Stimulated activated CD4-positive, alpha-beta T cell treated with anti-CD3 and anti-CD28 coated beads, Interleukin-15, amount 100 ng/mL, for 24 hours (primary cell): ENCODE measurements at regions not wholly inside any gene's neighbourhood (a gene's known extent, or its start where the extent isn't known, plus 50 kb on each side); places are given as distances from the start of the nearest gene placed in this dataset.
A peak's percentile ranks its signal among the peaks of the same experiment; 100 is the strongest.
"Not testable (repeated sequence)": the region's sequence is repeated elsewhere in the genome, so short reads cannot be mapped to it uniquely, and the experiment has no call there.

Experiments used
- DNase-seq: peaks from one replicate; pipeline ENCODE4 v3.0.0-alpha.2; 2020

DNA sequence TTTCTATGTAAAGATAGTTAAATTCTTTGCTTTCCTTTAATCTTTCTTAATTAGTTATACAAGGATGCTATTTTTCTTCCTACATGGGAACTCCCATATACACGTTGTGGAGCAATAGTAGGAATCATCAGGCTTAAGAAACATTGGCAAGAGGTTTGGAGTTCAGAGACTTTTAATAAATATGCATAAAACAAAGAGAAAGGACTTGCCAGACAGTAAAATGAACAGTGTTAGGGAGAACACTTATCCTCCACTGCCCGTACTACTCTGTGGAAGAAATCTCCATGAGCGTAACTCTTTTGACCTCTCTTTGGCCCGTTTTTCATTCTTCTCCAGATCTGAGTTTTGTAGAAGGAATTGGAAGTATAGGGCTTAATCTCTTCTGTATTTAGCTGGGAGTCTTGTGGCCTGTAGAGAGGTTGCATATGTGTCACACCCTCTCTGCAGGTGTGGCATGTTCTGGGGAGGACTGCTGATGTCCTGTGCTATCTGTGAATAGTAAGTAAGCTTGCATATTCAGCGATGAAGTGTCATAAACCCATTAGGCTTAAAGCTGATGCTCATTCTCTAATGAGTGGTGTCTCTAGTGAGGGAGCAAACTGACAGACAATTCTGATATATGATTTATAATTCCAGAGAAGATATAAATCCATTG, 455.4 kb upstream of the FAR2 start:
- DNase-seq: no peak

DNA sequence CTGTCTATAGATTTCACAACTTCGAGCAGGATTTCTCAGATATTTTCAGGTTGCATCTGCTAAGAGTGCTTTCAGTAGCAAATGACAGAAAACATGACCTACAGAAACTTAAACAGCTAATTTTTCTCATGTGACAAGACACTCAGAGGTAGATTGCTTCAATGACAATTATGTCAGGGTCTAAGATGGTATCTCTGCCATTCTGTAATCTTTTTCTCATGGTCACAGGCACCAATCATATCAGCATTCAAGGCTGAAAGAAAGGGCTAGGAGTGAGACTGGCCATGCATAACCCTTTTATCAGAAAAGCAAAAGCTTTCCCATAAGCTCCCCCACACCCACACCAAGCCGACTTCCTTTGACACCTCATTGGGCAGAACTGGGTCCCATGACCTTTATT, 450.5 kb upstream of the FAR2 start:
- no peak for DNase-seq

DNA sequence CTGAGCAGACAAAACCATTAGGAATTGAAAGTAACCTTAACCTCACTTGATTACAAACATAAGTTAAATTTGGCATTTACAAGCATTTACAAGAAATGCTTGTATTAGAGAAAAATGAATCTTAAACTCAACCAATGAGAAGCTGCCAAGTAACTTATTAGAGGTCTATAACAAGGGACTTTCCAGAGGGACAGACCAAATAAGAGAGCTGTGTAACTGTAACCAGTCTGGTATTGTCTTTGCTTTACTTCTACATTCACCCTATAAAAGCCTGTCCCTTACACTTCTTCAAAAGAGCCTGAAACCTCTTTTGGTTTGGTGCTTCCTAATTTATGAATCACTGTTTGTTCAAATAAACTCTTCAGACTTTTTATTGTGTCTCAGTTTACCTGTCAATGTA, 450.0 kb upstream of the FAR2 start:
- no peak for DNase-seq

DNA sequence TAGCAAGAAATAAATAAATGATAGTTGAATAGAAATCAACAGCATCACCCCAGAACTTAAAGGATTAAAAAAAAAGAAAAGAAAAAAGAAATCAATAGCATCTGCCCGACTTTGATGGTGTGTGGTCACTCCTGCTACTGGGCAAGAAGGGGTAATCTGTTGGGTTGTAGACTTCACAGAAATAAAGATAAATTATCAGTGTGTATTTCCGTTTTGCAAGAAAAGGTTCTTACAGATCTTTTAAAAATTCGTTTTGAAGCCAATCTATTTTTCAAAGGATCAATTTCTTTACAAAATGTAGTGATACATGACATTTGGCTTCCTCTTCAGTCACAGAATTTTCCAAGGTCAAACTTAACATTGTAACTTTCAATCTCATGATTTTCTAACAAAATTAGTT, 448.9 kb upstream of the FAR2 start:
- DNase-seq: no peak

DNA sequence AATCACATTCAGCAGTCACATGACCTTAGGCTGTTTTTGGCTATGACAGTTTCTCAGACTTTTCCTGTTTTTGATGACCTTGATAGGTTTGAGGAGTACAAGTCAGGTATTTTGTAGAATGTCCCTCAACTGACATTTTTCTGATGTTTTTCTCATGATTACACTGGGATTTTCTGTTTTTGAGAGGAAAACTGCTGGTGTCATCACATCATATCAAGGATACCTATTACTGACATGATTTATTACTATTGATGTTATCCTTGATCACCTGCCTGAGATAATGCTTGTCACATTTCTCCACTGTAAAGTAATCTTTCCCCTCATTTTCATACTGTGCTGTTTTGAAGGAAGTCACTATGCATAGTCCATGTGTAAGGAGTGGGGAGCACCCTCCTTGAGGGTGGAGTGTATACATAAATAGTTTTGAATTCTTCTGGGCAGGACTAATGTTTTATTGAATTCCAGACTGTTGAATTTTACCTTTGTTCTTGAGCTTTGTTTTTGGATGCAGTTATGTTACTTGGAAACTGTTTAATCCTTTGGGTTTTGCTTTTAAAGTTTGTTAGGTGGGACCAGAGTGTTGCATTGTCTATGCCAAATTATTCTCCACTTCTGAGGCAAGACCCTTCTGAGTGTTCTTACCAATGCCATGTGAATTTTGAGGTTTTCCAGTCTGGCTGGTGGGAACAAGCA, 444.5 kb upstream of the FAR2 start:
- no peak for DNase-seq

DNA sequence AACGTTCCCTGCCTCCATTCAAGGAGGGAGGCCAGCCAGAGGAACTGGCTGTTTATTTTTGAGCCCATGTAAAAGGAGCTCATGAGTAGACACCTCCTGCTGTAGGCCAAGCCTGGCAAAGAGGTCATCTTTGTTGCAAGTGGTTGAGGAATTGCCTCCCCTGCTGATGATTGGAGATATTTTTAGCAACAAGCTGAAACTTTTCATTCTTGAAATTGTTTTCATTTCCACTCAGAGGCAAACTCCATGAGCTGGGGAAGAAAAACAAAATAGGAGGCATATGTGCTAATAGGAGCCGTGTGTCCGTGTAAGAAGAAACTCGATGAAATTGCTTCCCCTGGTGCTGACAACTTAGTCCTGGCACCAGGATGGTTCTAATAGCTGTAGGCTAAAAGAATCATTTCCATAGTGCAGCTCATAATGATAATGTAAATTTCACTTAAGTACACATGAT, 440.1 kb upstream of the FAR2 start:
- no peak for DNase-seq

DNA sequence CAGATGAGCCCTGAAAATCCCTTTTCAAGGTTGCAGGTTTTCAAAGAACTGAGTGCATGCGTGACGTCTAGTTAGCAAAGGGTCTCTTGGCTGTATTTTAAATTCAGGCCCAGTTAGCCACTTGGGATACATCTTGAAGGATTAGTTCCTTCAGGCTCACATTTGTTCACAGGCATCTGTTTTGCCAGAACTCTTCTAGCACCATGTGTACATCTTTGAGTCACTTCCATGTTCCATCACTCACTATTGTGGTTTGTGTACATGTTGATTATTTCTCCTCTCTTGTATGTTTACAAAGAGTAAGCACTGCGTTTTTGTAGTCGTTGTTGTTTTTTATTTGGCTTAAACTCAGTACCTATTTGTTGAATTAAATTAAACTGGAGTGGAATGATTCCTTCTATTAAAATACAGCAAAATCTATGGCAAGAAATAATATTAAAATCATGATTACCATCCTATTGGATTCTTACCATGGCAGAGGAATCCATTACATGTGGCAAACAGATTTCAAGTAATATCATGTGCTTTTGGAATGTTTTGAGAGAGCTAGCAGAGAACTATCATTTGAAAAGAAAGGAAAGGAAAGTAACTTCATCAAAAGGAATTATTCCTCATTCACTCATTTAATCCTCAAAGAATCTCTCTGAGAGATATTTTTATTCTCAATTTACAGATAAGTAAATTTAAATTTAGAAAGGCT, 438.9 kb upstream of the FAR2 start:
- no peak for DNase-seq

DNA sequence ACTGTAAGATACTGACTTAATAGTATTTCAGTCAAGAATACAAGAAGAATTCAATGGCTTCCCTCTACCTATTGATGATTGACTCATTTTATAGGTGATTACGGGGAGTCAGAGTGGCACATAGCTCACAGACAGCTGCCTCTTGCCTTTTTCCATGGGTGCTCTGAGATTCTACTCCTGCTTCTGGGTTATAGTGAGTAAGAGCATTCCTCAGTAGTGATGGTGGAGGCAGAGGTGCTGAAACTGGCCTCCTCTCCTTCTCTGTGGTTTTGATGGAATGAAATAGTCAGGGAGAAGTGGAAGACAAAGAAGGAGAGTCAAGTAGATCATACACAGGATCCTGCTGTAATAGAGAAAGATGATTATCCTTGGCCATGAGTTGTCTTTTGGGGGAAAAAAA, 438.2 kb upstream of the FAR2 start:
- DNase-seq: no peak

DNA sequence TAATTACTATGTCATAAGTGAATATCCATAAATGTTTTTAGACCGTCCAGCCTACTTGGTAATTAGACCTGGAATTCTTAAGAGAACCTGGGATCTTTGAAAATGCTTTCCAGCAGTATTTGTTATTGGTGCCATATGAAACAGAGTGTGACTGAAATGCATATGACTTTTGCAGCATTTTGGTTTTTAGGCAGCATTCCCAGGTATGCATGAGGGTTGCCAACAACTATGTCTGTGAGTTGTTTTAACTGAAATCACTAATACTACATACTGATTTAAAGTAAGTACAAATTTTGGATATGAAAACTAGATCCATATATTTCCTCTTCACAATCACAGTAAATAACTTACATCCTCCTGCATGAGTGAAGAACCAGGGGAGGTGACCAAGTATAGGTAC, 437.7 kb upstream of the FAR2 start:
- no peak for DNase-seq

DNA sequence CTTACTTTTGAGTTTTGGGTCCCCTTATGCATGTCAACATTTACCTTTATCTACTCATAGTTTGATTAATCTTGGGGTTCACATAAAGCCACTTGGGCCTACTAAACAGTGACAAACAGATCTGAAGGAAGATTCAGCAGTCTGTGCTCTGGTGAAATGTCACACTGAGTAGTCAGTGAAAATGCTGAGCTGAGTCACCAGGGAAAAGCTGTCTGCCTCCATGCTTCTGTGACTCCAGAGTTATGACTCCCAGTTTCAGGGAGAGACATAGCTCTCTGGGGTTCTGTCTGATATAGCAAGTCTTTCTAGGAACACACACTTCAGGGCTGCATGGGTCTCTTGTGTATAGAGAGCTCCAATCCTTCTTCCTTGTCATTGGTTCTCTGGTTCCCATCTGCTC, 406.3 kb upstream of the FAR2 start:
- no peak for DNase-seq

DNA sequence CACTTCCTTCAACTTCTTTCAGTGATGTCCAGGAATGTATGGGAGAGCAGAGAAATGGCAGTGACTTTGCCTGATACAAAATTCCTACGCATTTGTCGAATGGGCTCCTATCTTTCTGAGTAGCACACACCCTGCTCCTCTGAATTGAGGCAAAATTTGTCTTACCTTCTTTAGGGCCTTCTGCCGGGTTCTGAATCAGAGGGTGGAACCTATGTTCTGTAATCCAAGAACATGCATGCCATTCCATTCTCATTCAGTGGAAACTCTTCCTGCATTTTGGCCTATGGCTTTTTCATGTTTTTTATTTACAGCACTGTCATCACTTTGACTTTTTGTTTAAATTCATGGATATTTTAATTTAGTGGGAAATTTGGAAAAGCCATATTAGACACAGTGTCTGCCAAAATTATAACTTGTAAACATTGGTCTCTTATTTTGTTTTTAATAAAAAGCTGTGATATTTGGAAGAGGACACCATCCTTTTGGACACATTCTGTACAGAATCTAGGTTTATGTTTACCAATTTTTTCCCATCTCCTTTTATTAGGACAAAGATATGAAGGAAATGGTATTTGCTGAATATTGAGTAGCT, 402.2 kb upstream of the FAR2 start:
- DNase-seq: no peak

DNA sequence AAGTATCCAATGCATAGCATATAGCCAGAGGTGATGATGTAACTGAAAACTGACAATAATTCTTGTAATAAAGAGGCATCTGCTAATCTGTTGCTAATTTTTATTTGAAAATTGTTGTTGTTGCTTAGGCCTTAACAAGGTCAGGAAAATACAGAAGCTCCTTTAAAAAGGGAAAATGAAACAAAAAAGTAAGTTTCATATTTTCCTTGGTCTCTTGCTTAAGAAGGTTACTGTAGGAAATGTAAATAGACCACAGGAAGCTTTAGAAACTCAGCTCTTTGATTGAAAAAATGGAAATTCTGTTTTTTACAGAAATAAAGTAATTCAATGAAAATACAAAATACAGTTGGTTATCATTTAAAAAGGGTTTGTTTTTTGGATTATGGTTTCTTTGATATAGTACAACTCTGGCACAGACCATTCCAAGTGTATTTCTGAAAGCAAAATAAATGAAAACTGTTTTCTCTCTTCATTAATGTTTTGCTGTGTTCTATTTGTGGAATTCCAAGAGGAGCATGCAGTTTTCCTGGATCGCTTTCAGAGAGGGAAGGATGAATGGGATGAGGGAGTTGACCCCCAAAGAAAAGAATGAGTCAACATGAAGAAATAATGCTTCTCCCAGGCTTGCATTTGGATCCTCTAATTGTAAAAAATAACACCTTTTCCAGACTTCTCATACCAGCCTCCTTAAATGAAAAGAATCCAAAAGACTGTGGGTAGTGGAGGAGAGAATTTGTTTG, 398.0 kb upstream of the FAR2 start:
- DNase-seq: no peak

DNA sequence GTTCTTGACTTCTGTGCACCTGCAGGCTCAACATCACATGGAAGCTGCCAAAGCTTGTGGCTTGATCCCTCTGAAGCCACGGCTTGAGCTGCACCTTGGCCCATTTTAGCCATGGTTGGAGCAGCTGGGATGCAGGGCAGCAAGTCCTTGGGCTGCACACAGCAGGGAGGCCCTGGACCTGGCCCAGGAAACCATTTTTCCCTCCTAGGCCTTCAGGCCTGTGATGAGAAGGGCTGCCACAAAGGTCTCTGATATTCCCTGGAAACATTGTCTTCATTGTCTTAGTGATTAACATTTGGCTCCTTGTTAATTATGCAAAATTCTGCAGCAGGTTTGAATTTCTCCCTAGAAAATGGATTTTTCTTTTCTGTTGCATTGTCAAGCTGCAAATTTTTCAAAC, 394.1 kb upstream of the FAR2 start:
- no peak for DNase-seq

DNA sequence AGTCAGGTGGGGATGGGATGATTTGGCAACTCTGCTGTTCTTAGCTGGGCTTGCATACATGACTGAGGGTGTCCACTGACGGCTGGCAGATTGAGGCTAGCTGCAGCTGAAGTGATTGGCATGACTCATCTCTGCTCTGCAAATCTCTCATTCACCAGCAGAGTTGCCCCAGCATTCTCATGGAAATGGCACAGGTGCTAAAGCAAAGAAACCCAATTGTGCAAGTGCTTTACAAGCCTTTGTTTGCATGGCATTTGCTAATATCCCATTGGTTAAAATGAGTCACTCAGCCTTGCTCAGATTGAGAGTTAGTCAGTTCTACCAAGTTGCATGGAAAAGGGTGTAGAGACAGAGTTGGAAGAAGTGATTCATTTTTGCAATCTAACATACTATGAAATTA, 389.7 kb upstream of the FAR2 start:
- peak; percentile 2 for DNase-seq

DNA sequence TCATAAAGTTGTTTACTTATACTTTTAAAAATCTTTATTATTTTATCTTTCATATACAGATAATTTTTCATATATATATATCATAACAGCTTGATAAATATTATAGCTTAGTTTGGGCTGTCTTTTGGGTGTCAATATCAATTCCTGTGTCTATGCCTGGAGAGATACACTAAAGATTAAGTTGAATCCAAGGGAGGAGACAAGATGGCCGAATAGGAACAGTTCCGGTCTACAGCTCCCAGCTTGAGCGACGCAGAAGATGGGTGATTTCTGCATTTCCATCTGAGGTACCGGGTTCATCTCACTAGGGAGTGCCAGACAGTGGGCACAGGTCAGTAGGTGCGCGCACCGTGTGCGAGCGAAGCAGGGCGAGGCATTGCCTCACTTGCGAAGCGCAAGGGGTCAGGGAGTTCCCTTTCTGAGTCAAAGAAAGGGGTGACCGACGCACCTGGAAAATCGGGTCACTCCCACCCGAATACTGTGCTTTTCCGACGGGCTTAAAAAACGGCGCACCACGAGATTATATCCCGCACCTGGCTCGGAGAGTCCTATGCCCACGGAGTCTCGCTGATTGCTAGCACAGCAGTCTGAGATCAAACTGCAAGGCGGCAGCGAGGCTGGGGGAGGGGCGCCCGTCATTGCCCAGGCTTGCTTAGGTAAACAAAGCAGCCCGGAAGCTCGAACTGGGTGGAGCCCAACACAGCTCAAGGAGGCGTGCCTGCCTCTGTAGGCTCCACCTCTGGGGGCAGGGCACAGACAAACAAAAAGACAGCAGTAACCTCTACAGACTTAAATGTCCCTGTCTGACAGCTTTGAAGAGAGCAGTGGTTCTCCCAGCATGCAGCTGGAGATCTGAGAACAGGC, 388.8 kb upstream of the FAR2 start:
- not testable (repeated sequence) for DNase-seq

DNA sequence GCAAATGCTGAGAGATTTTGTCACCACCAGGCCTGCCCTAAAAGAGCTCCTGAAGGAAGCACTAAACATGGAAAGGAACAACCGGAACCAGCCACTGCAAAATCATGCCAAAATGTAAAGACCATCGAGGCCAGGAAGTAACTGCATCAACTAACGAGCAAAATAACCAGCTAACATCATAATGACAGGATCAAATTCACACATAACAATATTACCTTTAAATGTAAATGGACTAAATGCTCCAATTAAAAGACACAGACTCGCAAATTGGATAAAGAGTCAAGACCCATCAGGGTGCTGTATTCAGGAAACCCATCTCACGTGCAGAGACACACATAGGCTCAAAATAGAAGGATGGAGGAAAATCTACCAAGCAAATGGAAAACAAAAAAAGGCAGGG, 387.2 kb upstream of the FAR2 start:
- DNase-seq: not testable (repeated sequence)

DNA sequence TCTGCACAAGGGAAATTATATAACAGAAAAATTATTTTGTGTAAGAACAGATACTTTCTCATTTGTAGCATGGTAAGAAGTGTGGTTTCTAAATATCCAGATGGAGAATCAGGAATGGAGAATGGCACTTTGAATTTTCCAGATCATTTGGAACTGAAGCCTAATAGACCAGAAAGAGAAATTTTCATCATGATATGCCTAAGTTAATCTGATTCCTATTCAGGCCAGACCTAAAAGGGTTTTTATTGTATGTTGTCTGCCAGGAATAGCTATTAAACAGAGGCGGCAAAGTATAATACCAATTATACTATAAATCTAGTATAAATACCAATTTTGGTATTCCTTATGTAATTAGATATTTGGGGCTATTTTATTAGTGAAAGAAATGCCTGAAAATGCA, 382.7 kb upstream of the FAR2 start:
- DNase-seq: no peak

DNA sequence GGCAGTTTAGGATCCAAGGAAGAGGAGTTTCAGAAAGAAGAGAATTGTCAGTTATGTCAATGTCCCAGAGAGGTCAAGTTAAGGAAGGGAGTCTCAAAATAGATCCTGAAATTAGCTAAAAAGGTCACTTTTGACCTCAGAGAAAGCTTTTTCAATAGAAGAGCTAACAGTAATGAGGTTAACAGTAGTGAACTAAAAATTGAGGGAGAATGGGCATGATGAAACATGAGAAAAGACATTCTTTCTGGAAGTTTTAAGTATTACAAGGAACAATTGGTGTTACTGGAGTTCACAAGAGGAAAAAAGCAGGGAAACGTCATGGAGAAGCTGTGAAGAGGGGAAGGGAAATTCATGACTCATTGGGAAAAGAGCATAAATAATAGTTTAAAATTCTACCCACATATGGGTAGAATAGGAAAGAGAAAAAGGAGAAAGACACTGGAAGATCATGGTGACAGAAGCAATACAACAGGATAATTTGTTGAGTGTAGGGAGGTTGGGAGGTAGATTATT, 381.2 kb upstream of the FAR2 start:
- DNase-seq: no peak

DNA sequence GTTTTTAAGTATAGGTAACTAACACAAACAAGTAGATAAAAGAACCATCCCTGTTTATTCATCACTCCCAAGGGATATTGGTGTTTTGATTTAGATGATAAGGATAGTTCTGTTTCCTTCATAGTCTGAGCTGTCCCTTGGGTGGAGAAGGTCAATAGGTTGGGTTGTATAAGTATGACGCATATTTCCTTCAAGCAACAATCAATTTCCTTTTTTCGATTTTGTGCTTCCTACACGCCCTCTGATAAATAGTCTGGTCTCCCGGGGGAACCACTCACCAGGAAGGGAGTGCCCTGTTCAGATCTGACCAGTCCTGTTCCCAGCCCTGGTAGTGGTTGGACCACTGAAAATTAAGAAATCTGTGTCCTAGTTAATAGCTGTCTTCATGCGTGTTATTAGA, 378.8 kb upstream of the FAR2 start:
- no peak for DNase-seq

DNA sequence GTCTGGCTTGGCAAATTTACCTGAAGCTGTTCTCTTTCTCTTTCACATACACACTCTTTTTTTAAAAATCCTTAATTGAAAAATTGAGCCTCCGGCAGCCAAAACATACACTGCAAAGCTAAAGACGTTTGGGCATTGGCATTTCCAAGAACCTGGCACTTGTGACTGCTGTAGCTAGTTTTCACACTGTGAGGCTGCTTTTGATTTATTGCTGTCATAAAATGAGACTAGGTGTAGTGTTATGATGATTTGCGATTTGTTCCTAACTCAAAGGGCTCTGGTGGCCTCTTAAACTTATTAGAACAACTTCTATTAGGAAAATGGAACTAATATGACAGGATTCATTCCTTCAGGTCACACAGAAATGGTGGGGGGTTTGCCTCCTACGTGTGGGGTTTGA, 377.1 kb upstream of the FAR2 start:
- no peak for DNase-seq

DNA sequence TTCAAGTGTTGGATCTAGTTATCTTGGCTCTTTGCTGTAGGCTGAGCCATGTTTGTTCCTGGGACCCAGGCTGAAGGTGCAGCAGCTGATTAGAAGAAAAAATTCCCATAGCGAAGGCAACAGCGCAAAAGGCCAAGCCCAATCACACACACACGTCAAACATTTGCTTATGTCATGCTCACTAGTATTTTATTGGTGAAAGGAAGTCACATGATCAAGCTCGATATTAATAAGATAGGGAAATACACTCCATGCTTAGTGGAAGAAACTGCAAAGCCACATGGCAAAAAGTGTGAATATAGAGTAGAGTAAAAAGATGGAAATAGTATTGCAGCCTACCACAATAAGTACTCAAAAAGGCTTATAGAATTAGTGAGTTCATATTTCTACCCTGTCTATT, 373.5 kb upstream of the FAR2 start:
- DNase-seq: no peak

DNA sequence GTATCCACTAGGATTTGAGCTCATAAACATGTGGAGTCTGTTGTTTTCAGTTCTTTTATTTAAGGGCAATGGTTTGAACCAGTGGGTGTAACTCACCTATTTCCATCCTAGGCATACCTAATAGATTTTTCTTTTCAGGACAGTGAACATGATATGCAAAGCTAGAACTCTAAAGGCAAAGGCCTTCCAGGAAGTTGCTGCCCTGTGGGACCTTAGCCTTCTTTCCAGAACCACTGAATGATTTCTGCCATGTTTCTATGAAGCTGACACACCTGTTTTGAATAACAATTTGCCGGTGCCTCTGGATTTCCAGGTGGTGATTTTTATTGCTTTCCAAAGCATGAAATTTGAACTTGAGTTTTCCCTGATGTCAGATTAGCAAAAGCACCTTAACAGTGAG, 372.9 kb upstream of the FAR2 start:
- DNase-seq: no peak
